Esophagus squamous epithelium (tissue), 5 donors: ENCODE measurements at regions not wholly inside any gene's neighbourhood (a gene's known extent, or its start where the extent isn't known, plus 50 kb on each side); places are given as distances from the start of the nearest gene placed in this dataset.

Experiments used
- DNase-seq: peaks from one replicate; lab custom pipeline; 2025; lab: John Stamatoyannopoulos, UW
- H3K27ac ChIP-seq, 4 donors: fragments of 200-600 bp; sonication (generic); one replicate each; pipeline ENCODE4 v1.5.1; 2016 to 2019; ENCODE audit warnings: mild to moderate bottlenecking in 1 of 4
- H3K27me3 ChIP-seq, 4 donors: fragments of 200-600 bp; sonication (generic); 1 replicate in 3 of 4; 2 replicates in 1 of 4; pipeline versions ENCODE4 v1.5.1 to v1.6.0; 2017 to 2021; ENCODE audit warnings: antibody characterized with exemption in 1 of 4
- H3K36me3 ChIP-seq, 3 donors: fragments of 200-600 bp; sonication (generic); one replicate each; pipeline ENCODE4 v1.5.1; 2016 to 2019
- H3K4me1 ChIP-seq, 3 donors: fragments of 200-600 bp; sonication (generic); one replicate each; pipeline ENCODE4 v1.5.1; 2017 to 2019
- H3K4me3 ChIP-seq, 4 donors: fragments of 200-600 bp; sonication (generic); 1 replicate in 3 of 4; 2 replicates in 1 of 4; pipeline ENCODE4 v1.5.1; 2016 to 2019; ENCODE audit warnings: mild to moderate bottlenecking in 2 of 4, moderate library complexity in 1 of 4
- H3K9me3 ChIP-seq, 3 donors: fragments of 200-600 bp; sonication (generic); one replicate each; pipeline ENCODE4 v1.5.1; 2016 to 2019
- POLR2A ChIP-seq, 4 donors: fragments of 450-650 bp; IDR thresholded peaks; one replicate each; pipeline ENCODE4 v1.6.1; 2017; ENCODE audit warnings: antibody characterized with exemption in 4 of 4, mild to moderate bottlenecking in 4 of 4, moderate library complexity in 3 of 4
- WGBS, 2 donors: methylation state at CpG; one replicate each; pipeline ENCODE4 v1.1.5; 2018; 5-methylcytosine and 5-hydroxymethylcytosine counted together
- intact Hi-C: fragments of 100-400 bp; cut with DNase I; formaldehyde crosslinking; loops from one replicate; pipeline ENCODE4 v1.15.0; 2022
- TF ChIP-seq, protein P1 (sequence below), 6 experiments: fragments of 450-650 bp in 4 of 6; fragments of 200-600 bp in 2 of 6; sonication (generic) in 2 of 6; IDR thresholded peaks; one replicate each; pipeline ENCODE4 v1.5.1; 2016 to 2019; ENCODE audit warnings: antibody characterized with exemption in 6 of 6, mild to moderate bottlenecking in 4 of 6, moderate library complexity in 4 of 6
- donor health status: DM: yes; HTN: yes; CAD: no.

DNA sequence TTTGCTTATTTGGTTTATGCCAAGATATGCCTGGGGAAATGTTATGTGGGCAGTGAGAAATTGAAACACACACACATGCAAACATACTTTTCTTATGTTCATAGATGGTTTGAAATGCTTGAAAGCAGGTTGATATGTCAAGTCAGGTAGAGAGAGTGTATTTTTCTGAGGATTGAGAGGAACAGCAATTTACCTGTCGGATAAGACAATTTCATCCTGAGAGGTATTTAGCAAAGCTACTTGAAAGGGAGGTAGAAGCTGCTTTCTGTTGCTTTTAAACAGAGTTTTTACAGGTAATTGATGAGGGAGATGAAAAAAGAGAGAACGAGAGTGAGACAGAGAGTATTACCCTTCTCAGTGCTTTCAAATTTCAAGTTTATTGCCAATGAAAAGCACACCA lies 854.3 kb downstream of the CDH8 start:
- Histone ChIP-seq H3K4me3 (no peak overlapping the region), H3K27ac (no peak overlapping the region), H3K36me3 (no peaks in the 10 kb centered on the region), H3K27me3 (no peaks in the 10 kb centered on the region), H3K9me3 (no peaks in the 10 kb centered on the region), H3K4me1 (no peaks in the 10 kb centered on the region)
- no peak for TF ChIP-seq POLR2A (IDR thresholded peaks at IDR 0.05)
- TF ChIP-seq, protein P1, sequence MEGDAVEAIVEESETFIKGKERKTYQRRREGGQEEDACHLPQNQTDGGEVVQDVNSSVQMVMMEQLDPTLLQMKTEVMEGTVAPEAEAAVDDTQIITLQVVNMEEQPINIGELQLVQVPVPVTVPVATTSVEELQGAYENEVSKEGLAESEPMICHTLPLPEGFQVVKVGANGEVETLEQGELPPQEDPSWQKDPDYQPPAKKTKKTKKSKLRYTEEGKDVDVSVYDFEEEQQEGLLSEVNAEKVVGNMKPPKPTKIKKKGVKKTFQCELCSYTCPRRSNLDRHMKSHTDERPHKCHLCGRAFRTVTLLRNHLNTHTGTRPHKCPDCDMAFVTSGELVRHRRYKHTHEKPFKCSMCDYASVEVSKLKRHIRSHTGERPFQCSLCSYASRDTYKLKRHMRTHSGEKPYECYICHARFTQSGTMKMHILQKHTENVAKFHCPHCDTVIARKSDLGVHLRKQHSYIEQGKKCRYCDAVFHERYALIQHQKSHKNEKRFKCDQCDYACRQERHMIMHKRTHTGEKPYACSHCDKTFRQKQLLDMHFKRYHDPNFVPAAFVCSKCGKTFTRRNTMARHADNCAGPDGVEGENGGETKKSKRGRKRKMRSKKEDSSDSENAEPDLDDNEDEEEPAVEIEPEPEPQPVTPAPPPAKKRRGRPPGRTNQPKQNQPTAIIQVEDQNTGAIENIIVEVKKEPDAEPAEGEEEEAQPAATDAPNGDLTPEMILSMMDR (IDR thresholded peaks at IDR 0.05) = no peak
- 63 to 76% methylated on average over 2 of the region's 2 CpGs for WGBS, 2 donors
- intact Hi-C loops = no loop called here
- DNase-seq = no peak

DNA sequence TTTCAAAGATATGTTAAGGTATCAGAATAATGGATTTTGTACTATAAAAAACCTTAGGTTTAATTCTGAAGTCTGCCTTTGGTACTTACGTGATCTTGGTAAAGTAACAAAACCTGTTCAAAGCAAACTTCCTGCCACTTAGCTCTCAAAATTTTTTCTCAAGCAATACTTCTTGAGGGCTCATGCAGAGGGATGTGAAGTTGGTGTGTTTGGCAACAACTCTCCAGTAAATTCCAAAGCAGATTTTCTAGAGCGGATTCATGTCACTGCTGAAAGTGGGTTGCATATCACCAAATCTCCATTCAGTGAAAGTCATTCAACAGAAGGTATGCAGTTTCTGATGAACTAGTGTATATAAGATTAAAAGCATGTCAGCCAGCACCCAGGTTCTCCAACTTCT lies 856.7 kb downstream of the CDH8 start:
- DNase-seq = no peak
- 85 to 86% methylated on average over 2 of the region's 2 CpGs for WGBS, 2 donors

DNA sequence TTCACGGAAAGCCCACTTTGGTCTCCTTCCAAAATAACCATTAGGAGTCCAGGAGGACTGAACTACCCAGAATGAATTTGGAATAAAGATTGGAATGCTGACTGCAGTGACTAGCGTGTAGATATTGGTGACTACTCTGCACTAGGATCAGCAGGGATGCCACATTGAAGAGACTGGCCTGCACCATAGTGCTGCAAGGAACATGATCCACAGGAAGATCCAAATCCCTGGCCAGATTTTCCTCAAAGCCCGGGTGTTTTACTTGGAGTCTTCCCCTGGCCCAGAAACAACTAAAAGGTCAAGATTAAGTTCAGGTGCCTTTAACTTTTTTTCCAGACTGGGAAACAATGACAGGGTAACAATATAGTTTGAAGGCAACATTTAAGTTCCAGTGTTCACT lies 870.4 kb downstream of the CDH8 start:
- Histone ChIP-seq H3K27me3 (no peaks in the 10 kb centered on the region), H3K36me3 (no peaks in the 10 kb centered on the region), H3K4me1 (no peaks in the 10 kb centered on the region), H3K27ac (no peak overlapping the region), H3K9me3 (peaks cover 0 to 9% (median 0%) of the 10 kb centered on the region in 3 donors), H3K4me3 (no peak overlapping the region)
- intact Hi-C loops = no loop called here
- no peak for DNase-seq
- WGBS, 2 donors = 59 to 88% methylated on average over 3 of the region's 3 CpGs
- TF ChIP-seq, protein P1 (IDR thresholded peaks at IDR 0.05) = no peak
- TF ChIP-seq POLR2A (IDR thresholded peaks at IDR 0.05) = no peak

More for the DNA sequence above, 856.7 kb downstream of the CDH8 start:
- intact Hi-C loops = no loop called here
- Histone ChIP-seq H3K9me3 (no peaks in the 10 kb centered on the region), H3K4me1 (no peaks in the 10 kb centered on the region), H3K27me3 (no peaks in the 10 kb centered on the region), H3K36me3 (no peaks in the 10 kb centered on the region), H3K27ac (no peak overlapping the region), H3K4me3 (no peak overlapping the region)
- TF ChIP-seq, protein P1 (IDR thresholded peaks at IDR 0.05) = no peak
- TF ChIP-seq POLR2A (IDR thresholded peaks at IDR 0.05) = no peak

DNA sequence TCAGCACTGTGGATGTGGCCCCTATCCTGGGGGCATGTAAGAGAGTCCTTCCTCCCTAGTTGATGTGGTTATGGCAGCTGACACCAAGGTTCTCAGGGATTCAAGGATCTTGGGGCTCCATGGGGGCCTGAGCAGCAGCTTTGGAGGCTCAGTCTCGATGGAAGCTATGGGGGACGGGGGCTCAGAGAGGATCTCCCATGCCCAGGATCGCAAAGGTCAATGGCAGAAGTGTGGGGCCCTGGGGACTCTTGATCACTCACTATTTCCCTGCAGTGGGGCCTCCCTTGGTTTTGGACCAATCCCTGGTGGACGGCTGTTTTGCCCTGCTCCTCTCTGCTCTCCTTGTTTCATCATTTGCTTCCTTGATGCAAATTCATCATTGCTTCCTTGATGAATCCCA lies 885.9 kb downstream of the CDH8 start:
- intact Hi-C loops = no loop called here
- DNase-seq = no peak
- 69 to 77% methylated on average over 4 of the region's 4 CpGs for WGBS, 2 donors
- no peak overlapping the region for H3K27ac ChIP-seq
- H3K27me3 ChIP-seq = no peaks in the 10 kb centered on the region
- no peaks in the 10 kb centered on the region for H3K9me3 ChIP-seq
- TF ChIP-seq, protein P1 (IDR thresholded peaks at IDR 0.05) = no peak
- TF ChIP-seq POLR2A (IDR thresholded peaks at IDR 0.05) = no peak
- H3K36me3 ChIP-seq = no peaks in the 10 kb centered on the region
- H3K4me3 ChIP-seq = no peak overlapping the region
- no peaks in the 10 kb centered on the region for H3K4me1 ChIP-seq

DNA sequence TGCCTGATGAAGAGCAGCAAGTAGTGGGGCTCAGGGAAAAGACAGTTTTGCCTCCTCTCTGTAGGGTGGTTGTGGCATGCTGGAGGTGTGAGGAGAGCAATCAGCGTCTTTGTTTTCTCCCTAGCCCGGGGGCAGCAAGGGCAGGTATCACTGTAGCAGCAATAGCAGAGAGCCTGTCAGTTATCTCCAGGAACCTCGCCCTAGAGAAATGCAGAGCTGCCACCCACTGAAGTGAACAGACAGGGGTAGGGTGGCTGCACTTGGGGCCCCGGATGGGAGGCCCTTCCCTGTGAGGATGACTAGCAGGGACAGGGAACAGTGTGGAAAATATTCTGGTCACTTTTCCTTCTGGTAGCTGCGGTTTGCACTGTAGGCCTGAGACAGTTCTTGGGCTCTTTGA lies 886.5 kb downstream of the CDH8 start:
- H3K36me3 ChIP-seq = no peaks in the 10 kb centered on the region
- intact Hi-C loops = no loop called here
- 68 to 74% methylated on average over 2 to 3 of the region's 5 CpGs for WGBS, 2 donors
- no peak for DNase-seq
- no peak overlapping the region for H3K4me3 ChIP-seq
- no peaks in the 10 kb centered on the region for H3K4me1 ChIP-seq
- no peak overlapping the region for H3K27ac ChIP-seq
- H3K27me3 ChIP-seq = no peaks in the 10 kb centered on the region
- H3K9me3 ChIP-seq = no peaks in the 10 kb centered on the region
- TF ChIP-seq, protein P1 (IDR thresholded peaks at IDR 0.05) = no peak
- no peak for TF ChIP-seq POLR2A (IDR thresholded peaks at IDR 0.05)
